Fibroblast of mammary gland (primary cell): ENCODE measurements at regions not wholly inside any gene's neighbourhood (a gene's known extent, or its start where the extent isn't known, plus 50 kb on each side); places are given as distances from the start of the nearest gene placed in this dataset.

ENCODE experiments used
- DNase-seq: peaks from one replicate; pipeline ENCODE4 v3.0.0-alpha.2; 2010; ENCODE audit warnings: low read depth
- H3K4me3 ChIP-seq: 2 replicates; pipeline ENCODE4 v1.5.1; 2011; ENCODE audit warnings: low read depth, mild to moderate bottlenecking, low read length, moderate library complexity; ENCODE audit not compliant: control insufficient read depth
- TF ChIP-seq, protein P1 (sequence below): conservative IDR thresholded peaks from 2 replicates; pipeline ENCODE4 v1.5.1; 2011; ENCODE audit warnings: low read depth, low read length, inconsistent platforms; ENCODE audit not compliant: control insufficient read depth, insufficient read depth

- no peak for DNase-seq
- H3K4me3 ChIP-seq, result no peak overlapping the region
- TF ChIP-seq, protein P1, sequence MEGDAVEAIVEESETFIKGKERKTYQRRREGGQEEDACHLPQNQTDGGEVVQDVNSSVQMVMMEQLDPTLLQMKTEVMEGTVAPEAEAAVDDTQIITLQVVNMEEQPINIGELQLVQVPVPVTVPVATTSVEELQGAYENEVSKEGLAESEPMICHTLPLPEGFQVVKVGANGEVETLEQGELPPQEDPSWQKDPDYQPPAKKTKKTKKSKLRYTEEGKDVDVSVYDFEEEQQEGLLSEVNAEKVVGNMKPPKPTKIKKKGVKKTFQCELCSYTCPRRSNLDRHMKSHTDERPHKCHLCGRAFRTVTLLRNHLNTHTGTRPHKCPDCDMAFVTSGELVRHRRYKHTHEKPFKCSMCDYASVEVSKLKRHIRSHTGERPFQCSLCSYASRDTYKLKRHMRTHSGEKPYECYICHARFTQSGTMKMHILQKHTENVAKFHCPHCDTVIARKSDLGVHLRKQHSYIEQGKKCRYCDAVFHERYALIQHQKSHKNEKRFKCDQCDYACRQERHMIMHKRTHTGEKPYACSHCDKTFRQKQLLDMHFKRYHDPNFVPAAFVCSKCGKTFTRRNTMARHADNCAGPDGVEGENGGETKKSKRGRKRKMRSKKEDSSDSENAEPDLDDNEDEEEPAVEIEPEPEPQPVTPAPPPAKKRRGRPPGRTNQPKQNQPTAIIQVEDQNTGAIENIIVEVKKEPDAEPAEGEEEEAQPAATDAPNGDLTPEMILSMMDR, result no peak
These were observed 112.2 kb upstream of the JADE1 start for GRCh38 chr4:128697323-128697722.

GRCh38 chr4:128690011-128690410 is 119.5 kb upstream of the JADE1 start:
- no peak overlapping the region for H3K4me3 ChIP-seq
- TF ChIP-seq, protein P1, result no peak
- DNase-seq, result no peak

GRCh38 chr4:128688846-128689437 is 120.6 kb upstream of the JADE1 start:
- no peak for DNase-seq
- TF ChIP-seq, protein P1, result no peak

DNA sequence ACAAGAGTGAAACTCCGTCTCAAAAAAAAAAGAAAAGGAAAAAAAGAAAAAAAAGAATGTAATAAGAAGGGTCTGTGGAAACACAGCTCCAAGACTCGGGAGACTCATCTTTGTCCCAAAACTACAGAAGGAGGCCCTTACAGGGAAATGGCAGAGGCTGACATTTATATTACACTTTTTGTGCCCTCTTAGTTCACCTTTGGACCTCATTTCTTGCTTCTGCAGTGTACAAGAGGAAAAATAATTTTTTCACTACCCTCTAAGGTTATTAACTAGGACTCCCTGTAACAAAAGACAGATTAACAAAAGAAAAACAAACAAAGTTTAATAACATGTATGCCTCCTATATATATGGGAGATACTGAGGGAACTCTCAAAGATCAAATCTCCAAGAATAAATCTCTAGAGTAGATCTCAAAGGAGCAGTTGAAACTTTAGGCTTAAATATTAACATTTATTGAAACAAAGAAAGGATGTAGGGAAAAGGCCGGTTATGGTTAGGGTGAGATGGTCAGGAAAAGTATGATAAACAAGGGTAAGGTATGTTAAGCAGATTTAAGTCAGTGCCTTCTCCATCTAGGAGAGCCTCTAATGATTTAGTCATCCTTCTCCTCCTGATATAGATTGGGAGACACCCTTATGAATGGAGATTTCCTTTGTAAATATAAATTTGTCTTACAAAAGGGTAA is 121.3 kb upstream of the JADE1 start:
- DNase-seq, result no peak
- H3K4me3 ChIP-seq, result no peak overlapping the region
- TF ChIP-seq, protein P1, result no peak

More at GRCh38 chr4:128688846-128689437, 120.6 kb upstream of the JADE1 start:
- no peak overlapping the region for H3K4me3 ChIP-seq

- peak; percentile 18 for DNase-seq
- no peak overlapping the region for H3K4me3 ChIP-seq
- TF ChIP-seq, protein P1, result no peak
These were observed 122.7 kb upstream of the JADE1 start for GRCh38 chr4:128686810-128687209.

DNA sequence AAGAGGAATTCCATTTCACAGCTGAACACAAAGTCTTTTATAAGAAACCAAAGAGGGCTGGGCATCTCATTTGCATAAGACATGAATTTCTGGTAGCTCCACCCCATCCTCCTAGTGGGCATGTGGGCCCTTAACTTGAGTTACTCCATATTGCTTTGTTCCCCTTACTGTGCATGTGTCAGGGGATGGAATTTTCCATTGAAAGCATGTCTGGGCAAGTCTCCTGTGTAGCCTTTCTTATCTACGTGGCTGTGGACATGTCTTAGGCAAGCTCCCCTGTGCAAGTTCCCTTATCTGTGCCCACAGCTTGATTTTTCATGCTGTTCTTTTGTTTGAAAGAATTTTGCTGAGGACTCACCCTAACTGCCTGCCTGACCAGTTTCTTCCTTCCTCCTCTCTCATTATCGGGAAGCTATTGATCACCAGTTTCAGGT is 123.5 kb upstream of the JADE1 start:
- TF ChIP-seq, protein P1, result no peak
- no peak overlapping the region for H3K4me3 ChIP-seq
- no peak for DNase-seq
